Tibial nerve (tissue), 4 donors: ENCODE measurements at regions not wholly inside any gene's neighbourhood (a gene's known extent, or its start where the extent isn't known, plus 50 kb on each side); places are given as distances from the start of the nearest gene placed in this dataset.

Experiments used
- EP300 ChIP-seq, 2 donors: sonication (generic); formaldehyde crosslinking; IDR thresholded peaks; one replicate each; pipeline ENCODE4 v1.6.1; 2017; ENCODE audit warnings: antibody characterized with exemption in 2 of 2, mild to moderate bottlenecking in 1 of 2
- TF ChIP-seq, protein P1 (sequence below), 5 experiments: fragments of 200-600 bp in 3 of 5; fragments of 450-650 bp in 2 of 5; sonication (generic) in 3 of 5; IDR thresholded peaks; one replicate each; pipeline ENCODE4 v1.5.1; 2016 to 2019; ENCODE audit warnings: antibody characterized with exemption in 5 of 5, mild to moderate bottlenecking in 3 of 5, moderate library complexity in 2 of 5

DNA sequence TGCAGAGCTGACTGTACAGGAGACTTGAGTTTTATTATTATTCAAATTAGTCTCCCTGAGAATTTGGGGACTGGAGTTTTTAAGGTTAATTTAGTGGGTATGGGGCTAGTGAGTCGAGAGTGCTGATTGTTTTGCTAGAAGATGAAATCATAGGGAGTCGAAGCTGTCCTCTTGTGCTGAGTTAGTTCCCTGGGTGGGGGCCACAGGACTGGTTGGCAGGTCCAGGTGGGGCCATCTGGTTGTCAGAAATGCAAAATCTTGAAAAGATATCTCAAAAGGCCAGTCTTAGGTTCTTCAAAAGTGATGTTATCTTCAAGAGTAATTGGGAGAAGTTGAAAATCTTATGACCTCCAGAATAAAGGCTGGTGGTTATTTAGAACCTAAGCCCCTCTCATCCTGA, 267.3 kb downstream of the MYCN start:
- TF ChIP-seq, protein P1, sequence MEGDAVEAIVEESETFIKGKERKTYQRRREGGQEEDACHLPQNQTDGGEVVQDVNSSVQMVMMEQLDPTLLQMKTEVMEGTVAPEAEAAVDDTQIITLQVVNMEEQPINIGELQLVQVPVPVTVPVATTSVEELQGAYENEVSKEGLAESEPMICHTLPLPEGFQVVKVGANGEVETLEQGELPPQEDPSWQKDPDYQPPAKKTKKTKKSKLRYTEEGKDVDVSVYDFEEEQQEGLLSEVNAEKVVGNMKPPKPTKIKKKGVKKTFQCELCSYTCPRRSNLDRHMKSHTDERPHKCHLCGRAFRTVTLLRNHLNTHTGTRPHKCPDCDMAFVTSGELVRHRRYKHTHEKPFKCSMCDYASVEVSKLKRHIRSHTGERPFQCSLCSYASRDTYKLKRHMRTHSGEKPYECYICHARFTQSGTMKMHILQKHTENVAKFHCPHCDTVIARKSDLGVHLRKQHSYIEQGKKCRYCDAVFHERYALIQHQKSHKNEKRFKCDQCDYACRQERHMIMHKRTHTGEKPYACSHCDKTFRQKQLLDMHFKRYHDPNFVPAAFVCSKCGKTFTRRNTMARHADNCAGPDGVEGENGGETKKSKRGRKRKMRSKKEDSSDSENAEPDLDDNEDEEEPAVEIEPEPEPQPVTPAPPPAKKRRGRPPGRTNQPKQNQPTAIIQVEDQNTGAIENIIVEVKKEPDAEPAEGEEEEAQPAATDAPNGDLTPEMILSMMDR (IDR thresholded peaks at IDR 0.05), result no peak
- no peak for TF ChIP-seq EP300 (IDR thresholded peaks at IDR 0.05)
